ENCODE measurements at regions not wholly inside any gene's neighbourhood (a gene's known extent, or its start where the extent isn't known, plus 50 kb on each side); places are given as distances from the start of the nearest gene placed in this dataset.
A peak's percentile ranks its signal among the peaks of the same experiment; 100 is the strongest.

DNA sequence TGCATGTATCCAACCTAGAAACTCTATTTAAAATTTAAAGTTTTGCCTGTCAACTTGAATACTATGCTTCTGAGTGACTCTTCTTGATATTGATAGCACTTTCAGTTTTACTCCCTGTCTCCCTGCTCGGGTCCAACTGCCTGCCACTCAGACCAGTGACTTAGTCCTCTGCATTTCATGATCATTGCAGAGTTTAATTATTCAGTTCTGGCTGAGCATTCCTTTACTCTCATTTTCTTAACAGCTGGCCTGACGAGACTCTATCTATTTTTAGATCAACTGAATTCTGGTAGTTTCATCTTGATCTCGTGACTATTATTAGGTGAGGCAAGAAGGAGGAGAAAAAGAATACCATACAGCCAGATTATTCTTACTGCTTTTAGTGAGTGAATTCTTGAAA, 617.4 kb downstream of the SI start:
- peak overlapping the region; percentile 16 for H2AFZ ChIP-seq (ENCODE audit: low read length)
- no peak overlapping the region for H3K4me3 ChIP-seq (replicated peaks in 1 of 4; ENCODE audit: control extremely low read depth in 1 of 4, insufficient read depth in 1 of 4, low read depth in 3 of 4, low read length in 4 of 4)
- DNase-seq (ENCODE audit: low read depth in 2 of 2) = peak in 1 of 2 donors; percentile 15
- H3K36me3 ChIP-seq (ENCODE audit: control insufficient read depth, insufficient read depth, low read length) = no peaks in the 10 kb centered on the region
- H3K27me3 ChIP-seq (ENCODE audit: control insufficient read depth, insufficient read depth, low read length) = no peaks in the 10 kb centered on the region
- no peaks in the 10 kb centered on the region for H3K79me2 ChIP-seq (ENCODE audit: control insufficient read depth, insufficient read depth, low read length)
- H3K27ac ChIP-seq (ENCODE audit: insufficient read depth, low read length) = peak overlapping the region; percentile 39
- H3K4me2 ChIP-seq (ENCODE audit: extremely low read depth, insufficient read depth, low read length) = no peak overlapping the region
- no peak for TF ChIP-seq EZH2 (IDR thresholded peaks at IDR 0.05; ENCODE audit: low read length, missing control alignments)
- TF ChIP-seq, protein P1, sequence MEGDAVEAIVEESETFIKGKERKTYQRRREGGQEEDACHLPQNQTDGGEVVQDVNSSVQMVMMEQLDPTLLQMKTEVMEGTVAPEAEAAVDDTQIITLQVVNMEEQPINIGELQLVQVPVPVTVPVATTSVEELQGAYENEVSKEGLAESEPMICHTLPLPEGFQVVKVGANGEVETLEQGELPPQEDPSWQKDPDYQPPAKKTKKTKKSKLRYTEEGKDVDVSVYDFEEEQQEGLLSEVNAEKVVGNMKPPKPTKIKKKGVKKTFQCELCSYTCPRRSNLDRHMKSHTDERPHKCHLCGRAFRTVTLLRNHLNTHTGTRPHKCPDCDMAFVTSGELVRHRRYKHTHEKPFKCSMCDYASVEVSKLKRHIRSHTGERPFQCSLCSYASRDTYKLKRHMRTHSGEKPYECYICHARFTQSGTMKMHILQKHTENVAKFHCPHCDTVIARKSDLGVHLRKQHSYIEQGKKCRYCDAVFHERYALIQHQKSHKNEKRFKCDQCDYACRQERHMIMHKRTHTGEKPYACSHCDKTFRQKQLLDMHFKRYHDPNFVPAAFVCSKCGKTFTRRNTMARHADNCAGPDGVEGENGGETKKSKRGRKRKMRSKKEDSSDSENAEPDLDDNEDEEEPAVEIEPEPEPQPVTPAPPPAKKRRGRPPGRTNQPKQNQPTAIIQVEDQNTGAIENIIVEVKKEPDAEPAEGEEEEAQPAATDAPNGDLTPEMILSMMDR (conservative IDR thresholded peaks at IDR 0.05 in 1 of 2, IDR thresholded peaks at IDR 0.05 in 1 of 2; ENCODE audit: low read depth in 1 of 2, low read length in 2 of 2) = no peak
- no peaks in the 10 kb centered on the region for H4K20me1 ChIP-seq (ENCODE audit: control insufficient read depth, extremely low read depth, insufficient read depth, low read length)
- no peaks in the 10 kb centered on the region for H3K4me1 ChIP-seq (ENCODE audit: control insufficient read depth, extremely low read depth, insufficient read depth, low read length)
- H3K9me3 ChIP-seq (ENCODE audit: control insufficient read depth, insufficient read depth, low read depth, low read length) = no peaks in the 10 kb centered on the region
- H3K9ac ChIP-seq (ENCODE audit: insufficient read depth, low read length) = no peak overlapping the region

GRCh38 chr3:164459521-164460151, 618.7 kb downstream of the SI start:
- DNase-seq (ENCODE audit: low read depth in 2 of 2) = peak in 1 of 2 donors; percentile 14
- Histone ChIP-seq H3K4me1 (ENCODE audit: control insufficient read depth, extremely low read depth, insufficient read depth, low read length) (no peaks in the 10 kb centered on the region), H3K4me2 (ENCODE audit: extremely low read depth, insufficient read depth, low read length) (no peak overlapping the region), H3K27me3 (ENCODE audit: control insufficient read depth, insufficient read depth, low read length) (no peaks in the 10 kb centered on the region), H3K79me2 (ENCODE audit: control insufficient read depth, insufficient read depth, low read length) (no peaks in the 10 kb centered on the region), H3K36me3 (ENCODE audit: control insufficient read depth, insufficient read depth, low read length) (no peaks in the 10 kb centered on the region), H2AFZ (ENCODE audit: low read length) (no peak overlapping the region), H3K9ac (ENCODE audit: insufficient read depth, low read length) (no peak overlapping the region), H3K4me3 (replicated peaks in 1 of 4; ENCODE audit: control extremely low read depth in 1 of 4, insufficient read depth in 1 of 4, low read depth in 3 of 4, low read length in 4 of 4) (no peak overlapping the region), H3K9me3 (ENCODE audit: control insufficient read depth, insufficient read depth, low read depth, low read length) (no peaks in the 10 kb centered on the region), H4K20me1 (ENCODE audit: control insufficient read depth, extremely low read depth, insufficient read depth, low read length) (no peaks in the 10 kb centered on the region), H3K27ac (ENCODE audit: insufficient read depth, low read length) (no peak overlapping the region)
- TF ChIP-seq, protein P1 (conservative IDR thresholded peaks at IDR 0.05 in 1 of 2, IDR thresholded peaks at IDR 0.05 in 1 of 2; ENCODE audit: low read depth in 1 of 2, low read length in 2 of 2) = no peak
- no peak for TF ChIP-seq EZH2 (IDR thresholded peaks at IDR 0.05; ENCODE audit: low read length, missing control alignments)

GRCh38 chr3:164458986-164459385, 619.3 kb downstream of the SI start:
- Histone ChIP-seq H2AFZ (ENCODE audit: low read length) (no peak overlapping the region), H3K4me1 (ENCODE audit: control insufficient read depth, extremely low read depth, insufficient read depth, low read length) (no peaks in the 10 kb centered on the region), H4K20me1 (ENCODE audit: control insufficient read depth, extremely low read depth, insufficient read depth, low read length) (no peaks in the 10 kb centered on the region), H3K36me3 (ENCODE audit: control insufficient read depth, insufficient read depth, low read length) (no peaks in the 10 kb centered on the region), H3K27ac (ENCODE audit: insufficient read depth, low read length) (no peak overlapping the region), H3K27me3 (ENCODE audit: control insufficient read depth, insufficient read depth, low read length) (no peaks in the 10 kb centered on the region), H3K4me3 (replicated peaks in 1 of 4; ENCODE audit: control extremely low read depth in 1 of 4, insufficient read depth in 1 of 4, low read depth in 3 of 4, low read length in 4 of 4) (no peak overlapping the region), H3K79me2 (ENCODE audit: control insufficient read depth, insufficient read depth, low read length) (no peaks in the 10 kb centered on the region), H3K9me3 (ENCODE audit: control insufficient read depth, insufficient read depth, low read depth, low read length) (no peaks in the 10 kb centered on the region), H3K4me2 (ENCODE audit: extremely low read depth, insufficient read depth, low read length) (no peak overlapping the region), H3K9ac (ENCODE audit: insufficient read depth, low read length) (no peak overlapping the region)
- TF ChIP-seq EZH2 (IDR thresholded peaks at IDR 0.05; ENCODE audit: low read length, missing control alignments) = no peak
- TF ChIP-seq, protein P1 (conservative IDR thresholded peaks at IDR 0.05 in 1 of 2, IDR thresholded peaks at IDR 0.05 in 1 of 2; ENCODE audit: low read depth in 1 of 2, low read length in 2 of 2) = no peak
- DNase-seq (ENCODE audit: low read depth in 2 of 2) = peak in 1 of 2 donors; percentile 81
